GM12878 (cell line): ENCODE measurements at regions not wholly inside any gene's neighbourhood (a gene's known extent, or its start where the extent isn't known, plus 50 kb on each side); places are given as distances from the start of the nearest gene placed in this dataset.

ENCODE experiments used
- ATAC-seq: fragments of 200-7000 bp; cut with Tn5 transposase; 3 replicates; pipeline ENCODE4 v1.9.1; 2020; ENCODE audit warnings: mild to moderate bottlenecking, moderate library complexity
- BruUV-seq: library from RNA; stranded (reverse); fragments of 400-500 nt; replicated peaks from 2 replicates; lab custom pipeline; 2021; lab: Mats Ljungman, UMichigan
- CTCF ChIA-PET: fragments of 300-600 bp; sonication (Branson Sonifier 250); formaldehyde crosslinking; extraction: SDS; loops from one replicate; lab custom pipeline; 2021; ENCODE audit warnings: inconsistent platforms; lab: Yijun Ruan, JAX
- POLR2A ChIA-PET: fragments of 350-600 bp; formaldehyde crosslinking; extraction: SDS; loops from one replicate; lab custom pipeline; 2021; ENCODE audit warnings: inconsistent platforms; lab: Charles Lee
- RAD21 ChIA-PET: fragments of 300-600 bp; sonication (Branson Sonifier 250); formaldehyde crosslinking; loops from one replicate; lab custom pipeline; 2023; ENCODE audit warnings: antibody characterized with exemption; ENCODE audit not compliant: unreplicated experiment; lab: Charles Lee
- SMC1A ChIA-PET: fragments of 300-600 bp; sonication (Branson Sonifier 250); formaldehyde crosslinking; loops from one replicate; lab custom pipeline; 2023; ENCODE audit not compliant: unreplicated experiment, uncharacterized antibody; lab: Charles Lee
- DNase-seq: peaks from one replicate; pipeline ENCODE4 v3.0.0-alpha.2; 2011; ENCODE audit warnings: low read depth, low spot score
- FAIRE-seq: peaks from 3 replicates; lab custom pipeline; 2011; peaks lifted over from hg19 to GRCh38; lab: Jason Lieb, UNC
- H2AFZ ChIP-seq: 2 replicates; pipeline ENCODE4 v1.6.0; 2011; ENCODE audit warnings: low read depth, low read length, control low read depth; ENCODE audit not compliant: control insufficient read depth
- H3K27ac ChIP-seq: 2 replicates; pipeline ENCODE4 v1.5.1; 2011; ENCODE audit warnings: control low read depth; ENCODE audit not compliant: control insufficient read depth, insufficient read depth
- H3K27me3 ChIP-seq, 2 experiments: replicated peaks in 1 of 2; 2 replicates each; pipeline versions ENCODE4 v1.6.0 to v1.6.1; 2011; ENCODE audit warnings: low read length in 1 of 2; ENCODE audit not compliant: control insufficient read depth in 2 of 2, insufficient read depth in 2 of 2
- H3K36me3 ChIP-seq, 2 experiments: 2 replicates each; pipeline ENCODE4 v1.5.1; 2011; ENCODE audit warnings: low read length in 1 of 2; ENCODE audit not compliant: control insufficient read depth in 2 of 2, insufficient read depth in 2 of 2
- H3K4me1 ChIP-seq: 2 replicates; pipeline ENCODE4 v1.6.1; 2011; ENCODE audit warnings: mild to moderate bottlenecking, low read length, moderate library complexity, mixed read lengths; ENCODE audit not compliant: control insufficient read depth, insufficient read depth
- H3K4me2 ChIP-seq: 2 replicates; pipeline ENCODE4 v1.6.0; 2011; ENCODE audit warnings: control low read depth; ENCODE audit not compliant: control insufficient read depth, insufficient read depth
- H3K4me3 ChIP-seq: fragments of 200-600 bp; sonication (generic); 2 replicates; pipeline ENCODE4 v1.5.1; 2016
- H3K79me2 ChIP-seq: 2 replicates; pipeline ENCODE4 v1.6.0; 2011; ENCODE audit warnings: low read length; ENCODE audit not compliant: control insufficient read depth, insufficient read depth
- H3K9ac ChIP-seq: 2 replicates; pipeline ENCODE4 v1.8.0; 2011; ENCODE audit warnings: low read length, control low read depth, mixed read lengths; ENCODE audit not compliant: control insufficient read depth, insufficient read depth
- H3K9me3 ChIP-seq: replicated peaks from 3 replicates; pipeline ENCODE4 v1.5.1; 2011; ENCODE audit warnings: mild to moderate bottlenecking, low read length; ENCODE audit not compliant: control insufficient read depth, insufficient read depth
- H4K20me1 ChIP-seq: 2 replicates; pipeline ENCODE4 v1.6.0; 2011; ENCODE audit not compliant: control insufficient read depth, insufficient read depth
- ATF2 ChIP-seq: IDR thresholded peaks from 2 replicates; pipeline ENCODE4 v1.6.1; 2012; ENCODE audit warnings: low read length, inconsistent platforms
- BHLHE40 ChIP-seq, 2 experiments: fragments of 450-650 bp in 1 of 2; IDR thresholded peaks; 2 replicates each; pipeline ENCODE4 v1.6.1; 2011 to 2017; ENCODE audit warnings: low read depth in 2 of 2, borderline replicate concordance in 1 of 2, improper control_type of control experiment in 1 of 2, low read length in 1 of 2, mild to moderate bottlenecking in 1 of 2
- E2F8 ChIP-seq: fragments of 450-650 bp; IDR thresholded peaks from 2 replicates; pipeline ENCODE4 v1.6.1; 2018; ENCODE audit warnings: mild to moderate bottlenecking, low read depth, moderate library complexity; ENCODE audit not compliant: partially characterized antibody
- ELK1 ChIP-seq: IDR thresholded peaks from 2 replicates; pipeline ENCODE4 v1.6.1; 2012; ENCODE audit warnings: low read depth, low read length, improper control_type of control experiment
- MXI1 ChIP-seq: fragments of 150-350 bp; IDR thresholded peaks from 2 replicates; pipeline ENCODE4 v1.6.1; 2011; ENCODE audit warnings: low read depth, mild to moderate bottlenecking, inconsistent platforms, low read length, improper control_type of control experiment
- NBN ChIP-seq: fragments of 450-650 bp; IDR thresholded peaks from 2 replicates; pipeline ENCODE4 v1.6.1; 2016
- NFYB ChIP-seq: IDR thresholded peaks from 2 replicates; pipeline ENCODE4 v1.6.1; 2011; ENCODE audit warnings: low read depth, mild to moderate bottlenecking, low read length, improper control_type of control experiment, moderate library complexity; ENCODE audit not compliant: insufficient read depth
- PKNOX1 ChIP-seq: fragments of 450-650 bp; IDR thresholded peaks from 2 replicates; pipeline ENCODE4 v1.6.1; 2016; ENCODE audit warnings: mild to moderate bottlenecking
- SIN3A ChIP-seq: IDR thresholded peaks from 2 replicates; pipeline ENCODE4 v1.6.1; 2012; ENCODE audit warnings: low read depth, low read length, improper control_type of control experiment
- SMAD5 ChIP-seq: IDR thresholded peaks from 2 replicates; pipeline ENCODE4 v1.6.1; 2016; ENCODE audit warnings: antibody characterized with exemption, low read depth
- TCF3 ChIP-seq: IDR thresholded peaks from 2 replicates; pipeline ENCODE4 v1.6.1; 2012; ENCODE audit warnings: low read depth, mild to moderate bottlenecking, low read length, borderline replicate concordance; ENCODE audit not compliant: insufficient read depth
- ZNF24 ChIP-seq: fragments of 450-650 bp; IDR thresholded peaks from 2 replicates; pipeline ENCODE4 v1.6.1; 2017; ENCODE audit warnings: antibody characterized with exemption, mild to moderate bottlenecking
- WGBS: methylation state at CpG from one replicate; pipeline ENCODE4 v1.1.6; 2016; ENCODE audit warnings: low lambda C conversion rate; ENCODE audit not compliant: insufficient replicate concordance, insufficient coverage; ENCODE audit errors: missing lambda C conversion rate; 5-methylcytosine and 5-hydroxymethylcytosine counted together
- in situ Hi-C: fragments of 300-500 bp; cut with MboI; formaldehyde crosslinking; loops from 9 replicates; pipeline ENCODE4 v1.14.3; 2018; ENCODE audit warnings: mixed read lengths
- intact Hi-C: fragments of 100-400 bp; cut with micrococcal nuclease; formaldehyde crosslinking; loops from one replicate; pipeline ENCODE4 v1.14.2; 2022; ENCODE audit not compliant: unreplicated experiment

- TF ChIP-seq SIN3A, result no peak
- TF ChIP-seq NBN, result no peak
- TF ChIP-seq ATF2, result no peak
- TF ChIP-seq PKNOX1, result no peak
- TF ChIP-seq TCF3, result no peak
- TF ChIP-seq SMAD5, result no peak
- TF ChIP-seq ELK1, result no peak
- TF ChIP-seq NFYB, result no peak
- no peak for TF ChIP-seq MXI1
- no peak for TF ChIP-seq BHLHE40 (IDR thresholded peaks at IDR 0.05; ENCODE audit: borderline replicate concordance in 1 of 2, low read depth in 2 of 2, low read length in 1 of 2)
These were observed 331.5 kb downstream of the ARPP21 start (continued) for GRCh38 chr3:35970793-35971192.

GRCh38 chr3:35971686-35972085 is 332.4 kb downstream of the ARPP21 start:
- ChIA-PET POLR2A (no interaction called here), SMC1A (interaction anchor here (0.5 kb wide), 1 partner anchor 9 kb away, joined by 3 read pairs; no protein-coding TSS in a partner anchor), RAD21 (no interaction called here), CTCF (interaction anchor here (0.6 kb wide), 1 partner anchor 393 kb away, joined by 3 read pairs; no protein-coding TSS in a partner anchor)
- in situ Hi-C loops (no loop called here), intact Hi-C loops (no loop called here)
- no peaks in the 10 kb centered on the region for H4K20me1 ChIP-seq
- no peaks in the 10 kb centered on the region for H3K79me2 ChIP-seq
- DNase-seq, result no peak
- ATAC-seq, result no peak
- no peak overlapping the region for H3K27ac ChIP-seq
- no peak overlapping the region for H3K4me3 ChIP-seq
- no peaks in the 10 kb centered on the region for H3K36me3 ChIP-seq
- H3K9ac ChIP-seq, result no peak overlapping the region
- BruUV-seq, result no TSS peak
- no peaks in the 10 kb centered on the region for H3K4me1 ChIP-seq
- 0% methylated on average over 1 of the region's 1 CpG for WGBS
- H3K9me3 ChIP-seq, result no peaks in the 10 kb centered on the region
- no peak for FAIRE-seq
- no peaks in the 10 kb centered on the region for H3K27me3 ChIP-seq
- no peak overlapping the region for H3K4me2 ChIP-seq
- no peak overlapping the region for H2AFZ ChIP-seq
- TF ChIP-seq E2F8 (no peak), ZNF24 (no peak)
